ENCODE measurements at regions not wholly inside any gene's neighbourhood (a gene's known extent, or its start where the extent isn't known, plus 50 kb on each side); places are given as distances from the start of the nearest gene placed in this dataset.

DNA sequence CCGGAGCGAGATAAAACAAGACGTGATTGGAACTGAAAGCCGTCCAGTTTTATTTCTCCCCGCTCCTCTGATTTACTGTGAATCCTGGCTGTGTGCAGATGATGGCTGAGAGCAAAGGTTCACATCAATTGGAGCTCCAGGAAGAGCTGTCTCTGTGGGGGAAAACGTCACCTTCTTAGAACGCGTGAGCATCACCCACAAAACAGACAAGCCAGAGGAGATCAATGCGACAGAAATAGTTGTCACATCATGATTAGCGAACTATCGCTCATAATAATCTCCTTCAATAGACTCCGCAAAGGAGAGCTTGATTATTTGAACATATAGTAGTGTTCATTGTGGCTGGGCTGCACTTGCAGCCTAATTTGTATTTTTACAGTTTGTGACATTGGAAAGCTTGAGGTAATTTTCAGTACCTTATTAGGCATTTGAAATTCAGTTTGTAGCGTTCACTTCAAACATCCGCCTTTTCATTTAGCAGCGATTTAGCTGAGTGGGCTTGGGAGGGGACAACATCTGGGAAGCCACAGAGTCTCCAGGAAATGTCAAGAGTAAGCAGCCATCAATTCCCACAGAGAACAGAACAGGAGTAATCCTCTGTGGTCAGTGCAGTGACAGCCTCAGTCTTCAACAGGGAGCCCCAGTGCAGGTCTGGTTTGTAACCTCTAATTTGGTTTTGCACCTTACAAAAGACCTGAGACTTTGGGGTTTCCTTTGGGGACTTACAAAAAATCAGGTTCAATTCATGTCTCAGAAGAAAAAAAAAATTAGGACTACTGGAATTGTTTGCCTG is 276.8 kb upstream of the PFKP start:
- no peaks in the 10 kb centered on the region; the same call in none of the 2 replicates for H3K27me3 Mint-ChIP-seq (ENCODE audit: low read depth)
- WGBS (ENCODE audit: extremely low coverage, insufficient read length, low lambda C conversion rate): no CpG with 5 or more reads among the region's 15 CpGs

More for the DNA sequence above, 276.8 kb upstream of the PFKP start:
- H3K4me2 ChIP-seq (ENCODE audit: insufficient read depth, insufficient read length, low read length): no peak overlapping the region
- H3T11ph ChIP-seq (ENCODE audit: low read length): no peak overlapping the region
- no peak overlapping the region for H3K14ac ChIP-seq (ENCODE audit: insufficient read depth, low read length)
- no peak overlapping the region for H3K56ac ChIP-seq (ENCODE audit: insufficient read length, low read depth, low read length)
- Mint-ChIP-seq H3K9me3 (peaks cover 3 to 8% of the 10 kb centered on the region in 2 experiments), H3K4me3 (no peak overlapping the region), H3K4me1 (no peaks in the 10 kb centered on the region), H3K36me3 (ENCODE audit: insufficient read depth in 1 of 3, low read depth in 3 of 3) (peaks cover 0 to 6% (median 0%) of the 10 kb centered on the region in 3 experiments; a peak in 1 of 7 replicates), H3K27ac (no peak overlapping the region; a peak in 1 of 7 replicates)
- no peaks in the 10 kb centered on the region for H4K20me1 ChIP-seq (ENCODE audit: control insufficient read depth, insufficient read depth, insufficient read length)
- H3K4me1 ChIP-seq (ENCODE audit: insufficient read depth, low read length): no peaks in the 10 kb centered on the region
- H2BK12ac ChIP-seq (ENCODE audit: insufficient read length, low read depth, low read length): no peak overlapping the region
- H3K18ac ChIP-seq (ENCODE audit: insufficient read length, low read depth, low read length): no peak overlapping the region
- H2BK20ac ChIP-seq (ENCODE audit: low read depth, low read length, poor library complexity, severe bottlenecking): no peak overlapping the region
- H2AK5ac ChIP-seq (ENCODE audit: insufficient read length, low read length): no peak overlapping the region
- H2BK120ac ChIP-seq (ENCODE audit: low read depth, low read length, poor library complexity, severe bottlenecking): no peak overlapping the region
- no peaks in the 10 kb centered on the region for H3K79me2 ChIP-seq (ENCODE audit: insufficient read depth, low read length)
- H2BK5ac ChIP-seq (ENCODE audit: insufficient read length, low read length): no peak overlapping the region
- H3K27ac ChIP-seq (ENCODE audit: insufficient read length, low read depth, low read length): no peak overlapping the region
- no peak overlapping the region for H3K9ac ChIP-seq (ENCODE audit: extremely low read depth, insufficient read length, low read length)
- H3K23me2 ChIP-seq (ENCODE audit: insufficient read length, low read depth, low read length, poor library complexity, severe bottlenecking): no peaks in the 10 kb centered on the region
- TF ChIP-seq, protein P1, sequence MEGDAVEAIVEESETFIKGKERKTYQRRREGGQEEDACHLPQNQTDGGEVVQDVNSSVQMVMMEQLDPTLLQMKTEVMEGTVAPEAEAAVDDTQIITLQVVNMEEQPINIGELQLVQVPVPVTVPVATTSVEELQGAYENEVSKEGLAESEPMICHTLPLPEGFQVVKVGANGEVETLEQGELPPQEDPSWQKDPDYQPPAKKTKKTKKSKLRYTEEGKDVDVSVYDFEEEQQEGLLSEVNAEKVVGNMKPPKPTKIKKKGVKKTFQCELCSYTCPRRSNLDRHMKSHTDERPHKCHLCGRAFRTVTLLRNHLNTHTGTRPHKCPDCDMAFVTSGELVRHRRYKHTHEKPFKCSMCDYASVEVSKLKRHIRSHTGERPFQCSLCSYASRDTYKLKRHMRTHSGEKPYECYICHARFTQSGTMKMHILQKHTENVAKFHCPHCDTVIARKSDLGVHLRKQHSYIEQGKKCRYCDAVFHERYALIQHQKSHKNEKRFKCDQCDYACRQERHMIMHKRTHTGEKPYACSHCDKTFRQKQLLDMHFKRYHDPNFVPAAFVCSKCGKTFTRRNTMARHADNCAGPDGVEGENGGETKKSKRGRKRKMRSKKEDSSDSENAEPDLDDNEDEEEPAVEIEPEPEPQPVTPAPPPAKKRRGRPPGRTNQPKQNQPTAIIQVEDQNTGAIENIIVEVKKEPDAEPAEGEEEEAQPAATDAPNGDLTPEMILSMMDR (conservative IDR thresholded peaks at IDR 0.05): no peak
- H3K27me3 ChIP-seq (ENCODE audit: insufficient read depth, low read length): no peaks in the 10 kb centered on the region
- no peak overlapping the region for H3K4ac ChIP-seq (ENCODE audit: low read depth, low read length)
- no peak overlapping the region for H4K91ac ChIP-seq (ENCODE audit: insufficient read length, low read depth, low read length)
- no peaks in the 10 kb centered on the region for H3K79me1 ChIP-seq (ENCODE audit: insufficient read depth, low read depth, low read length, poor library complexity, severe bottlenecking)
- no peak overlapping the region for H4K8ac ChIP-seq (replicated peaks; ENCODE audit: insufficient read length, low read depth, low read length)
- DNase-seq: no peak
- H2AFZ ChIP-seq (ENCODE audit: low read length): no peak overlapping the region
- no peaks in the 10 kb centered on the region for H3K9me3 ChIP-seq (ENCODE audit: control insufficient read depth, low read depth, low read length)
- H4K5ac ChIP-seq (ENCODE audit: insufficient read length, low read depth, low read length): no peak overlapping the region
- H2BK15ac ChIP-seq (ENCODE audit: low read depth, low read length): no peak overlapping the region
- H3K23ac ChIP-seq (ENCODE audit: insufficient read length, low read depth, low read length): no peak overlapping the region
